ENCODE measurements at regions not wholly inside any gene's neighbourhood (a gene's known extent, or its start where the extent isn't known, plus 50 kb on each side); places are given as distances from the start of the nearest gene placed in this dataset.

GRCh38 chr4:184294606-184295133 lies 77.0 kb upstream of the ENPP6 start:
- no peak for DNase-seq (ENCODE audit: low read depth)
- TF ChIP-seq, protein P1, sequence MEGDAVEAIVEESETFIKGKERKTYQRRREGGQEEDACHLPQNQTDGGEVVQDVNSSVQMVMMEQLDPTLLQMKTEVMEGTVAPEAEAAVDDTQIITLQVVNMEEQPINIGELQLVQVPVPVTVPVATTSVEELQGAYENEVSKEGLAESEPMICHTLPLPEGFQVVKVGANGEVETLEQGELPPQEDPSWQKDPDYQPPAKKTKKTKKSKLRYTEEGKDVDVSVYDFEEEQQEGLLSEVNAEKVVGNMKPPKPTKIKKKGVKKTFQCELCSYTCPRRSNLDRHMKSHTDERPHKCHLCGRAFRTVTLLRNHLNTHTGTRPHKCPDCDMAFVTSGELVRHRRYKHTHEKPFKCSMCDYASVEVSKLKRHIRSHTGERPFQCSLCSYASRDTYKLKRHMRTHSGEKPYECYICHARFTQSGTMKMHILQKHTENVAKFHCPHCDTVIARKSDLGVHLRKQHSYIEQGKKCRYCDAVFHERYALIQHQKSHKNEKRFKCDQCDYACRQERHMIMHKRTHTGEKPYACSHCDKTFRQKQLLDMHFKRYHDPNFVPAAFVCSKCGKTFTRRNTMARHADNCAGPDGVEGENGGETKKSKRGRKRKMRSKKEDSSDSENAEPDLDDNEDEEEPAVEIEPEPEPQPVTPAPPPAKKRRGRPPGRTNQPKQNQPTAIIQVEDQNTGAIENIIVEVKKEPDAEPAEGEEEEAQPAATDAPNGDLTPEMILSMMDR (IDR thresholded peaks at IDR 0.05; ENCODE audit: insufficient read depth, low read depth, low read length): no peak
- H3K4me3 ChIP-seq (ENCODE audit: low read depth, low read length): no peak overlapping the region

GRCh38 chr4:184293552-184293951 lies 75.9 kb upstream of the ENPP6 start:
- H3K4me3 ChIP-seq (ENCODE audit: low read depth, low read length): no peak overlapping the region
- TF ChIP-seq, protein P1 (IDR thresholded peaks at IDR 0.05; ENCODE audit: insufficient read depth, low read depth, low read length): no peak
- no peak for DNase-seq (ENCODE audit: low read depth)

GRCh38 chr4:184292877-184293276 lies 75.2 kb upstream of the ENPP6 start:
- no peak for DNase-seq (ENCODE audit: low read depth)
- H3K4me3 ChIP-seq (ENCODE audit: low read depth, low read length): no peak overlapping the region
- TF ChIP-seq, protein P1 (IDR thresholded peaks at IDR 0.05; ENCODE audit: insufficient read depth, low read depth, low read length): no peak

- DNase-seq (ENCODE audit: low read depth): no peak
- H3K4me3 ChIP-seq (ENCODE audit: low read depth, low read length): no peak overlapping the region
- TF ChIP-seq, protein P1 (IDR thresholded peaks at IDR 0.05; ENCODE audit: insufficient read depth, low read depth, low read length): no peak
Measured at GRCh38 chr4:184292465-184292867, 74.8 kb upstream of the ENPP6 start.

DNA sequence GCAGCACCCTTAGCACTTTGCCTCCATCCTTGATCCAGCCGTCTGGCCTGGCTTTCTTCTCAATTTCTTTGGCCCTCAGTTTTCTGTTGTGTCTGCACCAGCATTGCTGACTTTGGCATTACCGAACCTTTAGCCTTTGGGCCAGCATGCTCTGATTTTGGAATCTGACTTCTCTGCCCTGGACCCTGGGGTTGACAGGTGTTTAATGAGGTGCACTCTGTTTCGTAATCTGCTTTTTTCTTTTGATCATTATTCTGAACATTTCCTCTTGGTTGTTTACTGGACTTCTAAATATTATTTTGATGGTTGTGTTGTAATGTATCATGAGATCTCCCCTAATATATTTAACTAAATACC lies 71.5 kb upstream of the ENPP6 start:
- no peak overlapping the region for H3K4me3 ChIP-seq (ENCODE audit: low read depth, low read length)
- no peak for DNase-seq (ENCODE audit: low read depth)
- TF ChIP-seq, protein P1 (IDR thresholded peaks at IDR 0.05; ENCODE audit: insufficient read depth, low read depth, low read length): no peak

DNA sequence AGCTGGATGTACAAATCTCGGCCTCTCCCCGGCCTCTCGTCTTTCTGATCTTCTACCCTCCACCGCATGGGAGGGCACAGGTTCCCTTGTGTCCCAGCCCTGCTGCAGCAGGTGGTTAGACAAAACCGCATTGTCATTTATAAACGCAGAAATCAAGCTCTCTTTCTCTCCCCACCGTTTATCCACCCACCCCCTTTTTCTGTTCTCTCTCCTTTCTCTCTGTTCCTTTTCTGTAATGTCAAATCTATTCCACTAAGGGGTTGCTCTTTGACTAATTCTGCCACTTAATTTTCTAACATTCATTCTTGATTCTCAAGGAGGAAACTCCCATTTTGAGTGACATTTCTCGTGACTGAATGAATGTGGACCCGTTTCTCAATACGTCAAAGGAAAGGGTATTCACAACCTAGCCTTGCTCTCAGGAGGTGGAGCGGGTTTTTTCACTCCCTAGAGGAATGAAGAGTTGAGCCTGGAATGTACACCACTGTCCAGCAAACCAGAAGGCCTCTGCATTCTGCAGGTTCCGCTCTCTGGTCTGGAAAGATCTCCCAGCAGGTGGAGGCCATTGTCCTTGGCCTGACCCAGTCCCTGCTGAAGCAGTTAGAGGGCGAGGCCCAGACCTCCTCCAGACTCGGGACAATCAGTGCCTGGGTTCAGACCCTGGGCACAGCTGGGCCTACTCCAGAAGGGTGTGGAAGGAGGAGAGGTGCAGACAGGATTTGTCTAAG lies 70.9 kb upstream of the ENPP6 start:
- TF ChIP-seq, protein P1 (IDR thresholded peaks at IDR 0.05; ENCODE audit: insufficient read depth, low read depth, low read length): no peak
- DNase-seq (ENCODE audit: low read depth): no peak
- H3K4me3 ChIP-seq (ENCODE audit: low read depth, low read length): no peak overlapping the region

All from fibroblast of villous mesenchyme (primary cell).